GM10266 (cell line): ENCODE measurements at regions not wholly inside any gene's neighbourhood (a gene's known extent, or its start where the extent isn't known, plus 50 kb on each side); places are given as distances from the start of the nearest gene placed in this dataset.

Source experiments
- DNase-seq: peaks from one replicate; pipeline ENCODE4 v3.0.0; 2012; ENCODE audit errors: extremely low spot score
- TF ChIP-seq, protein P1 (sequence below): IDR thresholded peaks from 2 replicates; pipeline ENCODE4 v1.5.1; 2012; ENCODE audit warnings: mild to moderate bottlenecking, low read depth; ENCODE audit not compliant: control insufficient read depth, insufficient read depth; ENCODE audit errors: missing control alignments

DNA sequence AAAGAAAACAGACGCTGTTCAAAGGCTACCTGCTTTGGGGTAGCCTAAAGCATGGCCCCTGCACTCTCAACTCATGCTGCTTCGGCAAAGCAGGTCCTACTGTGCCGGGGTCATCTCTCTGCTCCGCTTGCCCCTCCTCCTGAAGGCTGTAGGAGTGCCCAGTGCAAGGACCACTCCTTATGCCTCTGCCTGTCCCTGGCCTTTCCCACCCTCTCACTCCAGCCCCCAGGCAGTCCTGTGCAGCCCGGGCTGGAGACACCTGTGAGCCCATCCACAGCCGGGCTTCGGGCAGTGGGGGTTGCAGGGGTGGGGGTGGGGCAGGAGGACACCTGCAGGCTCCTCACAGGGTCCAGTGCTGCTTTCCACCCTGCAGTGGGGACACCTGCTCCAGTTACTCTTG is 69.1 kb downstream of the ACKR3 start:
- DNase-seq, result no peak
- TF ChIP-seq, protein P1, sequence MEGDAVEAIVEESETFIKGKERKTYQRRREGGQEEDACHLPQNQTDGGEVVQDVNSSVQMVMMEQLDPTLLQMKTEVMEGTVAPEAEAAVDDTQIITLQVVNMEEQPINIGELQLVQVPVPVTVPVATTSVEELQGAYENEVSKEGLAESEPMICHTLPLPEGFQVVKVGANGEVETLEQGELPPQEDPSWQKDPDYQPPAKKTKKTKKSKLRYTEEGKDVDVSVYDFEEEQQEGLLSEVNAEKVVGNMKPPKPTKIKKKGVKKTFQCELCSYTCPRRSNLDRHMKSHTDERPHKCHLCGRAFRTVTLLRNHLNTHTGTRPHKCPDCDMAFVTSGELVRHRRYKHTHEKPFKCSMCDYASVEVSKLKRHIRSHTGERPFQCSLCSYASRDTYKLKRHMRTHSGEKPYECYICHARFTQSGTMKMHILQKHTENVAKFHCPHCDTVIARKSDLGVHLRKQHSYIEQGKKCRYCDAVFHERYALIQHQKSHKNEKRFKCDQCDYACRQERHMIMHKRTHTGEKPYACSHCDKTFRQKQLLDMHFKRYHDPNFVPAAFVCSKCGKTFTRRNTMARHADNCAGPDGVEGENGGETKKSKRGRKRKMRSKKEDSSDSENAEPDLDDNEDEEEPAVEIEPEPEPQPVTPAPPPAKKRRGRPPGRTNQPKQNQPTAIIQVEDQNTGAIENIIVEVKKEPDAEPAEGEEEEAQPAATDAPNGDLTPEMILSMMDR, result no peak

DNA sequence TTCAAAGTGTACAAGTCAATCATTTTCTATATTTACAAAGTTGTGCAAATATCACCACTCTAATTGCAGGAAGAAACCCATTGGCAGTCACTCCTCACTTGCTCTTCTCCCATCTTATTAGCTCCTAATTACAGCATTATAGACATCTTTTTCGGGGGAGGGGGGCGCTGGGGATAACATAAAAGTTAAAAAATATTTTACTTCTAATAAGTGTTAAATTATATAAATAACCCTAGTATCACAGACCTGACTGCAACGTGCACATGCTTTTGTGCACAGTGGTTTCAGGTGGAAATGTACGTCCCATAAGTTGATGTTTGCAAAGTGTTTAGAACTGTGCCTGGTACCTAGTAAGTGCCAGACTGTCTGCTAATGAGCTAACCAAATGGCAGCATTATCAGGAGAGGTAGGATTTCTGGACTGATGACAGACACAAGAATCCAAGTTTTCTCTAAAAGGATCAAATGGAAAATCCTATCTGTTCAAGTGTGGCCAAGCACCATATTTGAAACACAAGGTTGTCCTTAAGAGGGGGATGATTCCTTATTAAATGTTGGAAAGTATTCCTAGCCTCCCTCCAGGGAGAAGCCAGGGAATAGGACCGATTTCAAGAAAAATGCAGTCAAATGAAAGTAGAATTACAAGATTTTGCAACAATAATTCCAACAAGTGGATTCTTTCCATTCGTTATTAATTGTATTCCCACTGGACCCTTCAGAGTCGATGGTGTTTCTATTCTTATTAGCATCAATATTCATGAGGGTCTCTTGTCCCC is 70.0 kb downstream of the ACKR3 start:
- TF ChIP-seq, protein P1, result no peak
- no peak for DNase-seq

DNA sequence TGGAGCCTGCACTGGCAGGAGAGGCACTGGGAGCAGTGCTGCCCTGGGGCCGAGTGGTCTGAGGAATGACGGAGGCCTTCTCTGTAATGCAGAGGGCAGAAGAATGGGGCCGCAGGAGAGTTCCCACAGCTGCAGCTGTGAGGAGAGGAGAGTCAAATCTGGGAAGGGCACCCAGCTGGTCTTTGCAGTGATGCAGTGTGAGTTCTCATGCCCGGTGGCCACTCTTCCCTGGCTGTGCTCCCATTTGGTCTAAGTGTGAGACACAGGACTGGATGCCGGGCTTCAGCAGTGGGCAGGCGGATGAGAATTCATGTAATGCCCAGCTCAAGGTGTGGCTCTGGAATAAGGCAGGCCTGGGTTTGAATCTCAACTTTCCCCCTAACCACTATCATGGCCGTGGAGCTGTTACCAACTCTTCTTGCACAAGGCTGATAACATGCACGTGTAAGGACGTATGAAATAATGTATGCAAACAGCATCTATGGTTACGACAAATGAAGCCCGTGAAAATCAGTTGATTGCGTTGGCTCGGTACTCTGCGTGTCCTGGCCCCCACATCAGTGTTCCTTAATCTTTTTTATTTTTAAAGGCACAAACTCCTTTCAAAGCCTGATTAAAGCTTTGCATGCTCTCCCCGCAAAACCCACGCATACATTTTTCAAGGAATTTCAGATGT is 71.6 kb downstream of the ACKR3 start:
- no peak for DNase-seq
- TF ChIP-seq, protein P1, result no peak

DNA sequence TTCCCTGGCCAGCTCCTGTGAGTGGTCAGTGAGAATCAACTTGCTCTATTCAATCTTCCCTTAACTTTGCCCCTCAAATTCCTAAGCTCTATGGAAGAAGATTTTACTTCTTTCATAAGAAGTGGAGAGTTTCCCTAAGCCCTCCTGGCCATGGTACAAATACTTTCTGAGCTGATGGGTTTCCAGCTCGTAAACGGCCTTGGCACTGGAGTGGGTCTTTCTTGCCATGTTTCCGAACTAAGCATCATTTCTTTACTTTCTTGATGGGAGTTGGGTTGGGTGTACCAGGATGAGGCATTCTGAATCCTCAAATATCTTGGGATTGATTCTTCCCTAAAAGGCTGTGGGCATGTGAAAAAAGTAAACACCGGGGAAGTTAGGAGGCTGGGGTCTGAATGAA is 72.5 kb downstream of the ACKR3 start:
- TF ChIP-seq, protein P1, result no peak
- no peak for DNase-seq

DNA sequence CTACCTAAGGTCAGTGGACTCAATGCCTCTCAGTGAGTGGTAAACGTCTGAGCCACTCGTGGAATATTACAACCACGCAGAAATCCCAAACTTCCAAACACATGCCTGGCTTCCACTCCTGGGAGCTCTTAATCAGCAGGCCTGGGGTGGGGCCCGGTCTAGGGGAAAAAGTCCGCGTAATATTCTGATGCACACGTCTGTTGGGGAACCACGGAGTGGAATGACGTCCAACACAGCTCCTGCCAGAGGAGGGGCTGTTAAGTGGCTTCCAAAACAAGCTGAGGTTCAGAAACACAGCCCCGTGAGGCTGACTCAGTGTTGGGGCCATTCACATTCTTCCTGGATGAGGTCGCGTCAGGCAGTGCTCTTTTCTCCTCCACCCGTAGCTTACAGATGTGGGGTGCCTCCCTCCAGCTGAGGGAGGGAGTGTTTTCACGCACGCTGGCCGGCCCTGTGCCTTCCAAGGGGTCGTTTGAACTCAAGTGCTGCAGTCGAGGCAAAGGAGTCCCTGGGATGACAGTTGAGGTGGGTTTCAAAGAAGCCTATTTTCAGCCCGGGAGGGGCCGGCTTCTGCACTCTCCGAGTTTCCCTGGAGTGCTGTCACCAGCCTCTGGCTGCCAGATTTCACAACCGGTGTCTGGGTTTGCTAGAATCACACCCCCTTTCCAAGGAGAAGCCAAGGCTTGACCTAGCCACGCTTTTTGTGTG is 73.1 kb downstream of the ACKR3 start:
- no peak for DNase-seq
- TF ChIP-seq, protein P1, result no peak

DNA sequence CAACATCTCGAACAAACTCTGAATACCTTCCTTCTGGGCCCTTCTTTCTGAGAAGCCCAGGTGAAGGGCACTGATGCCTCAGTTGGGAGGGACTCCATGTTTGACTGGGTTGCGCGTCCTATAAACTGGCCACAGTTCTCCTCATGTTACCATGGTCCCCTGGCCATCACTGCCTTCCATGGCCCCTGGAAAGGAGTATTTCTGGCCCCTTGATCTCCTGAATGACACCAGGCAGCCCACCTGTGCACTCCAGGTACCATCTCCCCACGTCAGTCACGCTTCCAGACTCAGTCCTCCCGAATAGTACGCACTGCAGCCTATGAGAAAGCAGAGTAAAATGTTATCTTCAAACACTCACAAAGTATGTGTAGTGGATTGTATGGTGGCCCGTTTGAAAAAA is 73.9 kb downstream of the ACKR3 start:
- TF ChIP-seq, protein P1, result no peak
- DNase-seq, result no peak
